ENCODE measurements at regions not wholly inside any gene's neighbourhood (a gene's known extent, or its start where the extent isn't known, plus 50 kb on each side); places are given as distances from the start of the nearest gene placed in this dataset.

DNA sequence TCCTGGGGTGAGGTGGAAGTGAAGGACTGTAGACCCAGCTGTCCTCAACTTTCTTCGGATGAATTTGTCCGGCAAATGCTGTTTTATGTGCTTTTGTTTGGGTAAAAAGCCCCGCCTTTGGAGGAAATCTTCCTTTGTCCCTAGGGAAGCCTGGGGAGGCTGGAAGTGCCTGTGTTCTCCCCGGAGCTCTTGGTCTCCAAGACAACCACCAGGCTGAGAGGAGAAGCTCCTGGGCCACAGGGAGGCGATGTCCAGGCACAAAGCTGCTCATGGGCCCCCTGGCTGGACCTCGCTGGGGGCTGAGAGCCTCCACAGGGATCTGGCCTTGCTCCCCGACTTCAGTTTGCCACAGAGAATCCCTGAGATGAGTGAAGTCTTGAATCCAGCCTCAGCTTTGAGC lies 293.1 kb upstream of the N4BP1 start:
- TF ChIP-seq EZH2 (IDR thresholded peaks at IDR 0.05; ENCODE audit: low read length, missing control alignments) (no peak), CTCF (conservative IDR thresholded peaks at IDR 0.05 in 1 of 2, IDR thresholded peaks at IDR 0.05 in 1 of 2; ENCODE audit: low read depth in 1 of 2, low read length in 2 of 2) (no peak)

Measured in fibroblast of lung (primary cell).